NCI-H1417 (cell line): ENCODE measurements at regions not wholly inside any gene's neighbourhood (a gene's known extent, or its start where the extent isn't known, plus 50 kb on each side); places are given as distances from the start of the nearest gene placed in this dataset.
"Not testable (repeated sequence)": the region's sequence is repeated elsewhere in the genome, so short reads cannot be mapped to it uniquely, and the experiment has no call there.

Experiments used
- DNase-seq, 3 experiments: peaks; one replicate each; lab custom pipeline; 2025; lab: John Stamatoyannopoulos, UW

DNA sequence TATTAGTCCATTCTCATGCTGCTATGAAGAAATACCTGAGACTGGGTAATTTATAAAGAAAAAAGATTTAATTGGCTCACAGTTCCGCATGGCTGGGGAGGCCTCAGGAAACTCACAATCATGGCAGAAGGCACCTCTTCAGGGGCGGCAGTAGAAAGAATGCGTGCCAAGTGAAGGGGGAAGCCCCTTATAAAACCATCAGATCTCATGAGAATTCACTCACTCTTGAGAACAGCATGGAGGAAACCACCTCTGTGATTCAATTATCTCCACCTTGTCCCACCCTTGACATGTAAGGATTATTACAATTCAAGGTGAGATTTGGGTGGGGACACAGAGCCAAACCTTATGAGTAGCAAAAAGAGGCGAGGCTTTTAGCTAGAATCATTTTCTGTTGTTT, 60.7 kb upstream of the P2RY1 start:
- not testable (repeated sequence) for DNase-seq

- DNase-seq, result no peak
Observed at GRCh38 chr3:152778022-152778421, 56.9 kb upstream of the P2RY1 start.

GRCh38 chr3:152779653-152780052, 55.3 kb upstream of the P2RY1 start:
- no peak for DNase-seq

GRCh38 chr3:152780553-152780952, 54.4 kb upstream of the P2RY1 start:
- DNase-seq, result no peak

DNA sequence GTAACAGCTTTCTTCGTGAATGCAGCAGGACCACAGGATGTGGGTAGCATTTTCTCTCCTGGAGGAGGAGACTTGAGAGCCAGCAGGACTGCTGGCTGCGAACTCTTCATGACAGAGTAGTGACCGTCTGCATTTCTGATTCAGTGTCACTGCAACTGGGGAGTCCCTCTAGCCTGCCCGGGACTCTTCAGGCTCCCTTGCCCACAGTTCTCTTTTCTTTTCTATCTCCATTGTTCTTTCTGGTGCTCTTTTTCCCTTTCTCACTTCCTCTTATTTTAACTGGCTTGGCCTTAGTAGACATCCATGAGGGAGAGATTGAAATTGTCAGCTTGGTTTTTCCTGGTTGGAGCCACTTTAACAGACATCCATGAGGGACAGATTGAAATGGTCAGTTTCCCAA, 49.9 kb upstream of the P2RY1 start:
- no peak for DNase-seq
